ENCODE measurements at regions not wholly inside any gene's neighbourhood (a gene's known extent, or its start where the extent isn't known, plus 50 kb on each side); places are given as distances from the start of the nearest gene placed in this dataset.

GRCh38 chr9:107669422-107669821 lies 179.9 kb upstream of the KLF4 start:
- TF ChIP-seq CTCF (conservative IDR thresholded peaks at IDR 0.05; ENCODE audit: low read depth, low read length) = no peak
- TF ChIP-seq EZH2 (IDR thresholded peaks at IDR 0.05; ENCODE audit: low read length, unreplicated experiment) = no peak
- no peak for TF ChIP-seq EZH2phosphoT487 (IDR thresholded peaks at IDR 0.05; ENCODE audit: borderline replicate concordance, low read length)
